ENCODE measurements at regions not wholly inside any gene's neighbourhood (a gene's known extent, or its start where the extent isn't known, plus 50 kb on each side); places are given as distances from the start of the nearest gene placed in this dataset.

GRCh38 chr6:165178056-165178455 lies 131.3 kb downstream of the C6orf118 start:
- no peak for TF ChIP-seq CTCF (conservative IDR thresholded peaks at IDR 0.05; ENCODE audit: low read depth, low read length)
- TF ChIP-seq RFX5 (IDR thresholded peaks at IDR 0.05; ENCODE audit: low read depth, low read length), result no peak
- TF ChIP-seq RCOR1 (IDR thresholded peaks at IDR 0.05; ENCODE audit: insufficient replicate concordance, low read length), result no peak
- TF ChIP-seq MXI1 (IDR thresholded peaks at IDR 0.05; ENCODE audit: borderline replicate concordance, low read depth, low read length), result no peak
- no peak for TF ChIP-seq CHD1 (IDR thresholded peaks at IDR 0.05; ENCODE audit: low read depth, low read length)
- no peak for TF ChIP-seq MAZ (IDR thresholded peaks at IDR 0.05; ENCODE audit: borderline replicate concordance, low read depth, low read length)
- no peak for TF ChIP-seq POLR2A (IDR thresholded peaks at IDR 0.05; ENCODE audit: low read depth, low read length)
- no peak for TF ChIP-seq RAD21 (IDR thresholded peaks at IDR 0.05; ENCODE audit: low read length)
- no peak for TF ChIP-seq USF2 (IDR thresholded peaks at IDR 0.05; ENCODE audit: low read depth, low read length)
- no peak for TF ChIP-seq SMC3 (IDR thresholded peaks at IDR 0.05; ENCODE audit: low read depth, low read length)
- TF ChIP-seq CEBPB (IDR thresholded peaks at IDR 0.05; ENCODE audit: low read depth, low read length), result no peak

Measured in IMR-90 (cell line).